Esophagus muscularis mucosa (tissue), 3 donors: ENCODE measurements at regions not wholly inside any gene's neighbourhood (a gene's known extent, or its start where the extent isn't known, plus 50 kb on each side); places are given as distances from the start of the nearest gene placed in this dataset.

Experiments used
- POLR2A ChIP-seq: fragments of 450-650 bp; IDR thresholded peaks from one replicate; pipeline ENCODE4 v1.6.1; 2017; ENCODE audit warnings: antibody characterized with exemption, moderate library complexity, mild to moderate bottlenecking, low read depth
- POLR2AphosphoS5 ChIP-seq, 2 donors: sonication (generic); formaldehyde crosslinking; IDR thresholded peaks; one replicate each; pipeline ENCODE4 v1.6.1; 2017; ENCODE audit warnings: antibody characterized with exemption in 2 of 2
- TF ChIP-seq, protein P1 (sequence below), 3 experiments: fragments of 200-600 bp in 2 of 3; fragments of 450-650 bp in 1 of 3; sonication (generic) in 2 of 3; IDR thresholded peaks; one replicate each; pipeline ENCODE4 v1.5.1; 2017 to 2019; ENCODE audit warnings: antibody characterized with exemption in 3 of 3, mild to moderate bottlenecking in 2 of 3, moderate library complexity in 1 of 3

DNA sequence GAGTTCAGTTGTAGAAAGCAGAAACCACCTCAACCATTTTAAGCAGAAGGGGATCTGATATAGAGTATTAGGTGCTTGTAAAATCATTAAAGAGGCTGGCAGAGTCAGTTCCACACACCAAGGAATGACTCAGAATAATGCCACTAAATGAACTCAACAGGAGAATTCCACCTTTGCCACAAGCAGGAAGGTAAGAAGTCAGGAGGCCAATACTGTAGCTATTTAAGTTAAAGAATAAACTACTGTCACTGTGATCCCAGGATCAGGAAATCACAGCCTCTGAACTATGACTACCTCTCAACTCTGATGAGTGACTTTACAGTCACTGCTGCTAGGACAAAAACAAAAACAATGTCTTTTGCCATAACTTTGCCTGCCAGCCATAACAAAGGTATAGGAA, 52.5 kb upstream of the PRMT6 start:
- no peak for TF ChIP-seq POLR2A
- TF ChIP-seq, protein P1, sequence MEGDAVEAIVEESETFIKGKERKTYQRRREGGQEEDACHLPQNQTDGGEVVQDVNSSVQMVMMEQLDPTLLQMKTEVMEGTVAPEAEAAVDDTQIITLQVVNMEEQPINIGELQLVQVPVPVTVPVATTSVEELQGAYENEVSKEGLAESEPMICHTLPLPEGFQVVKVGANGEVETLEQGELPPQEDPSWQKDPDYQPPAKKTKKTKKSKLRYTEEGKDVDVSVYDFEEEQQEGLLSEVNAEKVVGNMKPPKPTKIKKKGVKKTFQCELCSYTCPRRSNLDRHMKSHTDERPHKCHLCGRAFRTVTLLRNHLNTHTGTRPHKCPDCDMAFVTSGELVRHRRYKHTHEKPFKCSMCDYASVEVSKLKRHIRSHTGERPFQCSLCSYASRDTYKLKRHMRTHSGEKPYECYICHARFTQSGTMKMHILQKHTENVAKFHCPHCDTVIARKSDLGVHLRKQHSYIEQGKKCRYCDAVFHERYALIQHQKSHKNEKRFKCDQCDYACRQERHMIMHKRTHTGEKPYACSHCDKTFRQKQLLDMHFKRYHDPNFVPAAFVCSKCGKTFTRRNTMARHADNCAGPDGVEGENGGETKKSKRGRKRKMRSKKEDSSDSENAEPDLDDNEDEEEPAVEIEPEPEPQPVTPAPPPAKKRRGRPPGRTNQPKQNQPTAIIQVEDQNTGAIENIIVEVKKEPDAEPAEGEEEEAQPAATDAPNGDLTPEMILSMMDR (IDR thresholded peaks at IDR 0.05): no peak
- no peak for TF ChIP-seq POLR2AphosphoS5 (IDR thresholded peaks at IDR 0.05)
